HepG2 (cell line): ENCODE measurements at regions not wholly inside any gene's neighbourhood (a gene's known extent, or its start where the extent isn't known, plus 50 kb on each side); places are given as distances from the start of the nearest gene placed in this dataset.

ENCODE experiments used
- ATAC-seq: fragments of 200-7000 bp; cut with Tn5 transposase; 3 replicates; pipeline ENCODE4 v1.9.1; 2020; ENCODE audit warnings: mild to moderate bottlenecking, moderate library complexity
- BruUV-seq: library from RNA; stranded (reverse); fragments of 400-500 nt; replicated peaks from 2 replicates; lab custom pipeline; 2021; lab: Mats Ljungman, UMichigan
- CTCF ChIA-PET: fragments of 300-600 bp; formaldehyde crosslinking; extraction: SDS; loops from one replicate; lab custom pipeline; 2021; ENCODE audit warnings: low total read pairs, inconsistent platforms, low intra/inter-chr PET ratio; lab: Yijun Ruan, JAX
- POLR2A ChIA-PET: fragments of 350-600 bp; sonication (Branson Sonifier 250); formaldehyde crosslinking; loops from one replicate; lab custom pipeline; 2020; ENCODE audit warnings: antibody characterized with exemption, inconsistent platforms; lab: Yijun Ruan, JAX
- DNase-seq: peaks from one replicate; pipeline ENCODE4 v3.0.0-alpha.2; 2015; ENCODE audit warnings: low spot score
- FAIRE-seq: peaks from 3 replicates; lab custom pipeline; 2011; peaks lifted over from hg19 to GRCh38; lab: Jason Lieb, UNC
- H2AFZ ChIP-seq: one replicate; pipeline ENCODE4 v1.6.1; 2011; ENCODE audit warnings: low read length, inconsistent platforms
- H3K27ac ChIP-seq: fragments of 300-600 bp; 3 replicates; pipeline ENCODE4 v1.8.0; 2011; ENCODE audit warnings: mixed run types, mild to moderate bottlenecking, mixed read lengths, low read length, inconsistent platforms; ENCODE audit not compliant: insufficient read depth; ENCODE audit errors: extremely low read length
- H3K27me3 ChIP-seq, 2 experiments: fragments of 200-600 bp in 1 of 2; 2 replicates in 1 of 2; 3 replicates in 1 of 2; pipeline versions ENCODE4 v1.6.0 to v1.8.0; 2011; ENCODE audit warnings: low read length in 2 of 2, mild to moderate bottlenecking in 2 of 2, moderate library complexity in 2 of 2, inconsistent platforms in 1 of 2; ENCODE audit not compliant: insufficient read depth in 2 of 2, control insufficient read depth in 1 of 2
- H3K36me3 ChIP-seq, 2 experiments: fragments of 200-600 bp in 1 of 2; replicated peaks in 1 of 2; 2 replicates in 1 of 2; 3 replicates in 1 of 2; pipeline versions ENCODE4 v1.5.1 to v1.8.0; 2011; ENCODE audit warnings: low read length in 2 of 2, inconsistent platforms in 1 of 2; ENCODE audit not compliant: insufficient read depth in 2 of 2, control insufficient read depth in 1 of 2
- H3K4me1 ChIP-seq: 2 replicates; pipeline ENCODE4 v1.5.1; 2012; ENCODE audit warnings: low read length, inconsistent platforms; ENCODE audit not compliant: insufficient read depth
- H3K4me2 ChIP-seq: 2 replicates; pipeline ENCODE4 v1.6.0; 2011; ENCODE audit warnings: low read depth, low read length, inconsistent platforms
- H3K4me3 ChIP-seq, 3 experiments: fragments of 200-600 bp in 1 of 3; sonication (generic), shearing (Covaris generic) in 1 of 3; replicated peaks in 1 of 3; 2 replicates each; pipeline ENCODE4 v1.5.1; 2011 to 2016; ENCODE audit warnings: low read length in 3 of 3, inconsistent platforms in 2 of 3, low read depth in 2 of 3, mild to moderate bottlenecking in 2 of 3, control low read depth in 1 of 3, mixed read lengths in 1 of 3; ENCODE audit not compliant: insufficient read depth in 1 of 3
- H3K79me2 ChIP-seq: one replicate; pipeline ENCODE4 v1.6.1; 2011; ENCODE audit warnings: low read length, inconsistent platforms; ENCODE audit not compliant: insufficient read depth
- H3K9ac ChIP-seq: 2 replicates; pipeline ENCODE4 v1.6.0; 2011; ENCODE audit warnings: mild to moderate bottlenecking, low read depth, low read length, inconsistent platforms; ENCODE audit not compliant: insufficient read depth
- H3K9me3 ChIP-seq: 2 replicates; pipeline ENCODE4 v1.5.1; 2012; ENCODE audit warnings: mild to moderate bottlenecking, low read length
- H4K20me1 ChIP-seq: 2 replicates; pipeline ENCODE4 v1.6.0; 2011; ENCODE audit warnings: inconsistent platforms, mild to moderate bottlenecking, low read length, moderate library complexity; ENCODE audit not compliant: insufficient read depth
- DDIT3 ChIP-seq: sonication (generic); formaldehyde crosslinking; IDR thresholded peaks from 2 replicates; pipeline ENCODE4 v1.4.0; 2020; ENCODE audit warnings: mild to moderate bottlenecking, missing genetic modification reagents
- ESRRA ChIP-seq: sonication (generic); formaldehyde crosslinking; IDR thresholded peaks from 2 replicates; pipeline ENCODE4 v1.5.1; 2020; ENCODE audit warnings: mild to moderate bottlenecking, low read depth, missing genetic modification reagents
- GRHL1 ChIP-seq: sonication (generic); formaldehyde crosslinking; conservative IDR thresholded peaks from 2 replicates; pipeline ENCODE4 v1.8.0; 2022; ENCODE audit warnings: missing genetic modification reagents
- IRX3 ChIP-seq: sonication (generic); formaldehyde crosslinking; IDR thresholded peaks from 2 replicates; pipeline ENCODE4 v1.8.1; 2023; ENCODE audit warnings: mild to moderate bottlenecking, low read depth, missing genetic modification reagents, borderline replicate concordance
- MTF1 ChIP-seq: sonication (generic); formaldehyde crosslinking; IDR thresholded peaks from 2 replicates; pipeline ENCODE4 v1.5.0; 2020; ENCODE audit warnings: missing genetic modification reagents
- PBX3 ChIP-seq: sonication (generic); formaldehyde crosslinking; IDR thresholded peaks from 2 replicates; pipeline ENCODE4 v1.8.1; 2023; ENCODE audit warnings: missing genetic modification reagents, inconsistent platforms, borderline replicate concordance
- PPARG ChIP-seq: conservative IDR thresholded peaks from 2 replicates; pipeline ENCODE4 v1.6.1; 2016; ENCODE audit warnings: missing biosample characterization, missing genetic modification reagents
- RFX1 ChIP-seq: fragments of 450-650 bp; IDR thresholded peaks from 2 replicates; pipeline ENCODE4 v1.6.1; 2017
- TFDP1 ChIP-seq: IDR thresholded peaks from 2 replicates; pipeline ENCODE4 v1.6.1; 2016; ENCODE audit warnings: missing compliant biosample characterization, missing genetic modification reagents, borderline replicate concordance
- TGIF2 ChIP-seq: IDR thresholded peaks from 2 replicates; pipeline ENCODE4 v1.6.1; 2016; ENCODE audit warnings: control low read depth, missing compliant biosample characterization
- ZNF333 ChIP-seq: sonication (generic); formaldehyde crosslinking; IDR thresholded peaks from 2 replicates; pipeline ENCODE4 v1.4.0; 2020; ENCODE audit warnings: mild to moderate bottlenecking, missing genetic modification reagents, borderline replicate concordance
- ZNF44 ChIP-seq: sonication (generic); formaldehyde crosslinking; IDR thresholded peaks from 2 replicates; pipeline ENCODE4 v1.5.1; 2020; ENCODE audit warnings: mild to moderate bottlenecking, missing genetic modification reagents
- ZNF629 ChIP-seq: sonication (generic); formaldehyde crosslinking; conservative IDR thresholded peaks from 2 replicates; pipeline ENCODE4 v1.5.0; 2020; ENCODE audit warnings: missing genetic modification reagents
- ZNF773 ChIP-seq: sonication (generic); formaldehyde crosslinking; IDR thresholded peaks from 2 replicates; pipeline ENCODE4 v1.4.0; 2020; ENCODE audit warnings: missing genetic modification reagents, borderline replicate concordance
- WGBS: methylation state at CpG from one replicate; pipeline ENCODE4 v1.1.6; 2017; ENCODE audit warnings: low lambda C conversion rate; 5-methylcytosine and 5-hydroxymethylcytosine counted together
- in situ Hi-C: cut with HindIII; loops from 2 replicates; pipeline ENCODE4 v1.10.0; 2017; ENCODE audit warnings: low pct_unique_long_range_greater_than_20kb; ENCODE audit not compliant: extremely low pct_ligation_motif_present
- intact Hi-C: fragments of 100-400 bp; cut with micrococcal nuclease; formaldehyde crosslinking; loops from one replicate; pipeline ENCODE4 v1.10.0; 2022; ENCODE audit not compliant: unreplicated experiment
- TF ChIP-seq, protein P1 (sequence below): sonication (generic); formaldehyde crosslinking; IDR thresholded peaks from 2 replicates; pipeline ENCODE4 v1.5.0; 2020; ENCODE audit warnings: missing genetic modification reagents
- TF ChIP-seq, protein P2 (sequence below): sonication (generic); formaldehyde crosslinking; IDR thresholded peaks from 2 replicates; pipeline ENCODE4 v1.8.0; 2022; ENCODE audit warnings: mild to moderate bottlenecking, missing genetic modification reagents, moderate library complexity

- ATAC-seq (no peak), FAIRE-seq (no peak), DNase-seq (no peak)
- Histone ChIP-seq H3K79me2 (no peaks in the 10 kb centered on the region), H3K4me2 (no peak overlapping the region), H2AFZ (no peak overlapping the region), H3K27me3 (no peaks in the 10 kb centered on the region), H3K9me3 (no peaks in the 10 kb centered on the region), H3K27ac (no peak overlapping the region), H3K9ac (no peak overlapping the region), H4K20me1 (no peaks in the 10 kb centered on the region), H3K36me3 (no peaks in the 10 kb centered on the region), H3K4me1 (peaks cover 6% of the 10 kb centered on the region; the same call in 1 of the 2 replicates), H3K4me3 (no peak overlapping the region)
- intact Hi-C loops (no loop called here), in situ Hi-C loops (loop anchor here (10.0 kb wide), 1 partner anchor 126 kb away; no protein-coding TSS in a partner anchor)
- no TSS peak for BruUV-seq
- ChIA-PET CTCF (no interaction called here), POLR2A (no interaction called here)
- no peak for TF ChIP-seq ZNF44 (CRISPR knock-in tag)
- no peak for TF ChIP-seq ZNF333
- TF ChIP-seq ZNF629 (CRISPR knock-in tag), result no peak
- no peak for TF ChIP-seq ESRRA (CRISPR knock-in tag)
- no peak for TF ChIP-seq RFX1
- no peak for TF ChIP-seq ZNF773 (CRISPR knock-in tag)
- no peak for TF ChIP-seq TFDP1 (CRISPR knock-in tag)
- no peak for TF ChIP-seq DDIT3 (CRISPR knock-in tag)
- TF ChIP-seq, protein P1, sequence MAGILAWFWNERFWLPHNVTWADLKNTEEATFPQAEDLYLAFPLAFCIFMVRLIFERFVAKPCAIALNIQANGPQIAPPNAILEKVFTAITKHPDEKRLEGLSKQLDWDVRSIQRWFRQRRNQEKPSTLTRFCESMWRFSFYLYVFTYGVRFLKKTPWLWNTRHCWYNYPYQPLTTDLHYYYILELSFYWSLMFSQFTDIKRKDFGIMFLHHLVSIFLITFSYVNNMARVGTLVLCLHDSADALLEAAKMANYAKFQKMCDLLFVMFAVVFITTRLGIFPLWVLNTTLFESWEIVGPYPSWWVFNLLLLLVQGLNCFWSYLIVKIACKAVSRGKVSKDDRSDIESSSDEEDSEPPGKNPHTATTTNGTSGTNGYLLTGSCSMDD, result no peak
- TF ChIP-seq PPARG (CRISPR knock-in tag), result no peak
- TF ChIP-seq MTF1 (CRISPR knock-in tag), result no peak
- no peak for TF ChIP-seq TGIF2 (CRISPR knock-in tag)
- TF ChIP-seq, protein P2, sequence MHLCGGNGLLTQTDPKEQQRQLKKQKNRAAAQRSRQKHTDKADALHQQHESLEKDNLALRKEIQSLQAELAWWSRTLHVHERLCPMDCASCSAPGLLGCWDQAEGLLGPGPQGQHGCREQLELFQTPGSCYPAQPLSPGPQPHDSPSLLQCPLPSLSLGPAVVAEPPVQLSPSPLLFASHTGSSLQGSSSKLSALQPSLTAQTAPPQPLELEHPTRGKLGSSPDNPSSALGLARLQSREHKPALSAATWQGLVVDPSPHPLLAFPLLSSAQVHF (CRISPR knock-in tag), result no peak
- TF ChIP-seq PBX3 (CRISPR knock-in tag), result no peak
- no peak for TF ChIP-seq GRHL1
- no peak for TF ChIP-seq IRX3 (CRISPR knock-in tag)
- WGBS, result 0% methylated on average over 2 of the region's 2 CpGs
These were observed 54.8 kb upstream of the TFAP2D start for GRCh38 chr6:50658561-50658960.
